Calu3 (cell line): ENCODE measurements at regions not wholly inside any gene's neighbourhood (a gene's known extent, or its start where the extent isn't known, plus 50 kb on each side); places are given as distances from the start of the nearest gene placed in this dataset.

Experiments
- BruUV-seq: library from RNA; stranded (reverse); fragments of 400-500 nt; replicated peaks from 2 replicates; lab custom pipeline; 2021; lab: Mats Ljungman, UMichigan
- CTCF ChIA-PET: fragments of 300-600 bp; sonication (Branson Sonifier 250); formaldehyde crosslinking; loops from one replicate; lab custom pipeline; 2022; ENCODE audit warnings: antibody characterized with exemption; lab: Charles Lee
- DNase-seq: peaks from one replicate; pipeline ENCODE4 v3.0.0; 2022
- H3K27ac Mint-ChIP-seq: one replicate; pipeline ENCODE4 v1.8.0; 2022; ENCODE audit warnings: mixed read lengths; ENCODE audit not compliant: unreplicated experiment
- H3K27me3 Mint-ChIP-seq: one replicate; pipeline ENCODE4 v1.8.0; 2022; ENCODE audit warnings: mixed read lengths; ENCODE audit not compliant: unreplicated experiment
- H3K36me3 Mint-ChIP-seq: one replicate; pipeline ENCODE4 v1.8.0; 2022; ENCODE audit warnings: mild to moderate bottlenecking, moderate library complexity, mixed read lengths; ENCODE audit not compliant: insufficient read depth, unreplicated experiment
- H3K4me1 Mint-ChIP-seq: one replicate; pipeline ENCODE4 v1.8.0; 2022; ENCODE audit warnings: mild to moderate bottlenecking, low read depth, mixed read lengths; ENCODE audit not compliant: unreplicated experiment
- H3K4me3 Mint-ChIP-seq: one replicate; pipeline ENCODE4 v1.8.0; 2022; ENCODE audit warnings: mild to moderate bottlenecking, low read depth, moderate library complexity, mixed read lengths; ENCODE audit not compliant: unreplicated experiment
- H3K9me3 Mint-ChIP-seq: one replicate; pipeline ENCODE4 v1.8.0; 2022; ENCODE audit warnings: low read depth, mixed read lengths; ENCODE audit not compliant: unreplicated experiment
- CTCF ChIP-seq: fragments of 200-600 bp; IDR thresholded peaks from one replicate; pipeline ENCODE4 v1.8.0; 2022; ENCODE audit warnings: antibody characterized with exemption; ENCODE audit not compliant: unreplicated experiment
- intact Hi-C: fragments of 100-400 bp; cut with micrococcal nuclease; formaldehyde crosslinking; loops from one replicate; pipeline ENCODE4 v1.10.0; 2022; ENCODE audit not compliant: unreplicated experiment

GRCh38 chr7:26562841-26563240 is 271.2 kb downstream of the SNX10 start:
- CTCF ChIA-PET = no interaction called here
- intact Hi-C loops = no loop called here

GRCh38 chr7:26563406-26563805 is 271.7 kb downstream of the SNX10 start:
- BruUV-seq = no TSS peak
- Mint-ChIP-seq H3K27ac (no peak overlapping the region), H3K4me1 (peaks cover 21% of the 10 kb centered on the region), H3K9me3 (no peaks in the 10 kb centered on the region), H3K4me3 (no peak overlapping the region), H3K36me3 (no peaks in the 10 kb centered on the region), H3K27me3 (no peaks in the 10 kb centered on the region)
- no peak for TF ChIP-seq CTCF
- no peak for DNase-seq
- CTCF ChIA-PET = no interaction called here
- intact Hi-C loops = no loop called here

More at GRCh38 chr7:26562841-26563240, 271.2 kb downstream of the SNX10 start:
- Mint-ChIP-seq H3K4me3 (no peak overlapping the region), H3K4me1 (peaks cover 21% of the 10 kb centered on the region), H3K27me3 (no peaks in the 10 kb centered on the region), H3K9me3 (no peaks in the 10 kb centered on the region), H3K36me3 (no peaks in the 10 kb centered on the region), H3K27ac (no peak overlapping the region)
- DNase-seq = no peak
- BruUV-seq = no TSS peak
- TF ChIP-seq CTCF = peak; percentile 55

- no peak for TF ChIP-seq CTCF
- H3K27me3 Mint-ChIP-seq = no peaks in the 10 kb centered on the region
- H3K9me3 Mint-ChIP-seq = peaks cover 6% of the 10 kb centered on the region
- no peak overlapping the region for H3K4me3 Mint-ChIP-seq
- no peak overlapping the region for H3K27ac Mint-ChIP-seq
- DNase-seq = no peak
- intact Hi-C loops = no loop called here
- CTCF ChIA-PET = interaction anchor here (1.4 kb wide), 1 partner anchor 18 kb away, joined by 3 read pairs; no protein-coding TSS in a partner anchor
- H3K4me1 Mint-ChIP-seq = no peaks in the 10 kb centered on the region
- no peaks in the 10 kb centered on the region for H3K36me3 Mint-ChIP-seq
- BruUV-seq = no TSS peak
Measured at GRCh38 chr7:26567266-26567665, 275.6 kb downstream of the SNX10 start.

GRCh38 chr7:26574476-26574875 is 282.8 kb downstream of the SNX10 start:
- DNase-seq = no peak
- no peaks in the 10 kb centered on the region for H3K4me1 Mint-ChIP-seq
- peaks cover 8% of the 10 kb centered on the region for H3K9me3 Mint-ChIP-seq

More at GRCh38 chr7:26574476-26574875, 282.8 kb downstream of the SNX10 start:
- intact Hi-C loops = no loop called here
- no peak overlapping the region for H3K27ac Mint-ChIP-seq
- TF ChIP-seq CTCF = no peak
- no peak overlapping the region for H3K4me3 Mint-ChIP-seq
- CTCF ChIA-PET = interaction anchor here (0.5 kb wide), 1 partner anchor 840 kb away, joined by 4 read pairs; no protein-coding TSS in a partner anchor
- no peaks in the 10 kb centered on the region for H3K27me3 Mint-ChIP-seq
- no TSS peak for BruUV-seq
- no peaks in the 10 kb centered on the region for H3K36me3 Mint-ChIP-seq
